ENCODE measurements at regions not wholly inside any gene's neighbourhood (a gene's known extent, or its start where the extent isn't known, plus 50 kb on each side); places are given as distances from the start of the nearest gene placed in this dataset.

GRCh38 chrX:40893251-40893910, 158.0 kb upstream of the MED14 start:
- TF ChIP-seq FOXJ3 (CRISPR knock-in tag; IDR thresholded peaks at IDR 0.05; ENCODE audit: borderline replicate concordance) (no peak), SP1 (CRISPR knock-in tag; conservative IDR thresholded peaks at IDR 0.05) (no peak), ZNF138 (CRISPR knock-in tag; conservative IDR thresholded peaks at IDR 0.05) (no peak)
